ENCODE measurements at regions not wholly inside any gene's neighbourhood (a gene's known extent, or its start where the extent isn't known, plus 50 kb on each side); places are given as distances from the start of the nearest gene placed in this dataset.

GRCh38 chr13:68390987-68391386, 1160.9 kb upstream of the PCDH9 start (continued):
- no peak for TF ChIP-seq BCL3 (IDR thresholded peaks at IDR 0.05)

DNA sequence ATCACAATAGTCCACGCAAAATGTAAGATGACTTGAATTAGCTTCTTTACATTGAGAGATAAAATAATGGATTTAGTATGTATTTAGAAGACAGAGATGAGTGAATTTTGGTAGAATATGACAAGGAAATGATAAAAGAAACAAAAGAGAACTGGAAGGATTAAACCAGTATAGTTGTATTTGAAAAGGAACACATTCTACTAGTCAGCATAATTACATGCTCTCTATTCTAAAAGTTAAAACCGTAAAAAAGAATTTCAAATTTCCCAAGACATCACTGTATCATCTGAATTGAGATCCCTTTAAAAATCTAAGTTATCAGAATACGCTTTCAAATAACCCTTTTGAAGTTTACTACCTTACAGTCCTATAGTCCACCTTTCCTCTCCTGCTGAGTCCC, 1156.7 kb upstream of the PCDH9 start:
- ATAC-seq (no peak), FAIRE-seq (no peak), DNase-seq (ENCODE audit: low read depth in 1 of 2, low spot score in 1 of 2) (no peak)
- H3K4me1 ChIP-seq, result no peaks in the 10 kb centered on the region
- no peak overlapping the region for H3K4me3 ChIP-seq
- no peaks in the 10 kb centered on the region for H3K9me3 ChIP-seq
- TF ChIP-seq MAFK (IDR thresholded peaks at IDR 0.05; ENCODE audit: partially characterized antibody) (peak; percentile 42), HES2 (IDR thresholded peaks at IDR 0.05) (no peak)
- ChIA-PET CTCF (no interaction called here), POLR2A (no interaction called here)
- 45% methylated on average over 3 of the region's 3 CpGs for WGBS (ENCODE audit: missing lambda C conversion rate)
- H3K4me2 ChIP-seq, result no peak overlapping the region
- H3K27ac ChIP-seq, result no peak overlapping the region

GRCh38 chr13:68380041-68380973, 1150.2 kb upstream of the PCDH9 start:
- FAIRE-seq (no peak), DNase-seq (ENCODE audit: low read depth in 1 of 2, low spot score in 1 of 2) (no peak), ATAC-seq (no peak)
- no peaks in the 10 kb centered on the region for H3K9me3 ChIP-seq
- ChIA-PET CTCF (no interaction called here), POLR2A (no interaction called here)
- H3K4me1 ChIP-seq, result no peaks in the 10 kb centered on the region
- WGBS (ENCODE audit: missing lambda C conversion rate), result 65% methylated on average over 6 of the region's 6 CpGs
- H3K27ac ChIP-seq, result no peak overlapping the region
- no peak overlapping the region for H3K4me3 ChIP-seq
- no peak overlapping the region for H3K4me2 ChIP-seq
- TF ChIP-seq FOSL2 (IDR thresholded peaks at IDR 0.05) (no peak), FOSL2 (CRISPR knock-in tag; IDR thresholded peaks at IDR 0.05) (no peak), JUNB (IDR thresholded peaks at IDR 0.05) (no peak), POLR2A (IDR thresholded peaks at IDR 0.05; ENCODE audit: low read length) (no peak), ZC3H11A (IDR thresholded peaks at IDR 0.05) (no peak), CEBPB (IDR thresholded peaks at IDR 0.05) (no peak), NR3C1 (IDR thresholded peaks at IDR 0.05) (no peak), PBX3 (IDR thresholded peaks at IDR 0.05) (no peak), RCOR1 (IDR thresholded peaks at IDR 0.05; ENCODE audit: low read depth, low read length) (no peak), ZNF302 (CRISPR knock-in tag; IDR thresholded peaks at IDR 0.05) (no peak), ZSCAN20 (CRISPR knock-in tag; IDR thresholded peaks at IDR 0.05) (no peak), FOSB (CRISPR knock-in tag; IDR thresholded peaks at IDR 0.05) (no peak), RFX5 (IDR thresholded peaks at IDR 0.05) (no peak), CBX8 (IDR thresholded peaks at IDR 0.05) (no peak), RNF2 (IDR thresholded peaks at IDR 0.05; ENCODE audit: borderline replicate concordance, low read depth) (no peak), EHF (CRISPR knock-in tag; IDR thresholded peaks at IDR 0.05) (no peak), TP53 (CRISPR knock-in tag; IDR thresholded peaks at IDR 0.05) (no peak), EHMT2 (IDR thresholded peaks at IDR 0.05; ENCODE audit: low read depth) (no peak), GATA3 (IDR thresholded peaks at IDR 0.05; ENCODE audit: borderline replicate concordance) (no peak), SMC3 (IDR thresholded peaks at IDR 0.05) (no peak)

DNA sequence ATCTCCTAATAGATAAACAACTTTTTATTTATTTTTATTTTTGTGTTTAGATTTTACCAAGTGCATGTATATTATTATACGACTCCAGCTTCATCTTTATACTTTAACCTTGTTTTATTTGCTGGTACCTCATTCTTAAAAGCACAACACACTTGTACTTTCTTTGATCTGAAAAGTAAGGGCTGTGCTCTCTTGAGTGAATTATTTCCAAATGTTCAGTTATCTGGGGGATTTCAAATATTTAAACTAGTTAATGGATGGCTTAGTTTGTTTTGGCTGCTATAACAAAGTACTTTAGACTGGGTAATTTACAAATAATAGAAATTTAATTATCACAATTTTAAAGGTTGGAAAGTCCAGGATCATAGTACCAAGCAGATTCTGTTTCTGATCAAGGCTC, 1148.2 kb upstream of the PCDH9 start:
- POLR2A ChIA-PET, result no interaction called here
- no peaks in the 10 kb centered on the region for H3K9me3 ChIP-seq
- no peak overlapping the region for H3K27ac ChIP-seq
- no peak for ATAC-seq
- CTCF ChIA-PET, result no interaction called here
- H3K4me2 ChIP-seq, result no peak overlapping the region
- no peak for FAIRE-seq
- 19% methylated on average over 1 of the region's 1 CpG for WGBS (ENCODE audit: missing lambda C conversion rate)
- no peak for DNase-seq (ENCODE audit: low read depth in 1 of 2, low spot score in 1 of 2)
- no peaks in the 10 kb centered on the region for H3K4me1 ChIP-seq
- H3K4me3 ChIP-seq, result no peak overlapping the region
- TF ChIP-seq USF2 (IDR thresholded peaks at IDR 0.05) (no peak), TP53 (CRISPR knock-in tag; IDR thresholded peaks at IDR 0.05) (no peak), PHF8 (IDR thresholded peaks at IDR 0.05; ENCODE audit: borderline replicate concordance, low read depth) (no peak), HEYL (CRISPR knock-in tag; IDR thresholded peaks at IDR 0.05) (no peak), BHLHE40 (IDR thresholded peaks at IDR 0.05; ENCODE audit: low read depth, low read length) (no peak), POLR2AphosphoS2 (conservative IDR thresholded peaks at IDR 0.05; ENCODE audit: low read length) (no peak), TFCP2L1 (CRISPR knock-in tag; IDR thresholded peaks at IDR 0.05) (no peak), ZC3H11A (IDR thresholded peaks at IDR 0.05) (no peak), SMC3 (IDR thresholded peaks at IDR 0.05) (no peak), HOXB5 (CRISPR knock-in tag; IDR thresholded peaks at IDR 0.05) (no peak), PBX3 (IDR thresholded peaks at IDR 0.05) (no peak), ATOH8 (CRISPR knock-in tag; IDR thresholded peaks at IDR 0.05; ENCODE audit: low read depth) (no peak)
